ENCODE measurements at regions not wholly inside any gene's neighbourhood (a gene's known extent, or its start where the extent isn't known, plus 50 kb on each side); places are given as distances from the start of the nearest gene placed in this dataset.

- no peak overlapping the region for H3K4me2 ChIP-seq (ENCODE audit: low read length)
- no peak for TF ChIP-seq ELF1 (IDR thresholded peaks at IDR 0.05; ENCODE audit: borderline replicate concordance, low read depth)
- no peak for TF ChIP-seq REST (IDR thresholded peaks at IDR 0.05; ENCODE audit: low read depth)
- TF ChIP-seq POLR2A (IDR thresholded peaks at IDR 0.05; ENCODE audit: borderline replicate concordance, extremely low read depth, insufficient read depth, insufficient read length), result no peak
- TF ChIP-seq ZFX (IDR thresholded peaks at IDR 0.05), result no peak
- no peak for TF ChIP-seq CBX3 (IDR thresholded peaks at IDR 0.05; ENCODE audit: low read depth)
- TF ChIP-seq ATF3 (IDR thresholded peaks at IDR 0.05), result no peak
- intact Hi-C loops (cut with micrococcal nuclease), result no loop called here
- H3K79me2 ChIP-seq (ENCODE audit: insufficient read depth, low read length), result no peaks in the 10 kb centered on the region
- H4K20me1 ChIP-seq (ENCODE audit: insufficient read depth), result no peaks in the 10 kb centered on the region
- no peak overlapping the region for H2AFZ ChIP-seq (ENCODE audit: low read depth, low read length, poor library complexity, severe bottlenecking)
- no peak overlapping the region for H3K27ac ChIP-seq (ENCODE audit: low read depth, low read length)
- no peaks in the 10 kb centered on the region for H3K9me2 ChIP-seq (ENCODE audit: insufficient read depth)
- ATAC-seq, result no peak
- no peaks in the 10 kb centered on the region for H3K36me3 ChIP-seq (ENCODE audit: control insufficient read depth in 1 of 2, insufficient read depth in 2 of 2, low read length in 2 of 2)
- H3K4me1 ChIP-seq (ENCODE audit: control insufficient read depth in 1 of 2, insufficient read depth in 2 of 2, low read length in 2 of 2), result no peaks in the 10 kb centered on the region
- ChIA-PET POLR2A (no interaction called here), CTCF (no interaction called here), RAD21 (ENCODE audit: low non-redundant PET in 1 of 2, low total read pairs in 2 of 2, uncharacterized antibody in 2 of 2, unreplicated experiment in 2 of 2) (no interaction called here)
- H3K9me3 ChIP-seq (ENCODE audit: control insufficient read depth in 1 of 2, insufficient read depth in 1 of 2, low read depth in 1 of 2, low read length in 2 of 2), result no peaks in the 10 kb centered on the region
- H3K4me3 ChIP-seq (replicated peaks in 1 of 2; ENCODE audit: low read depth in 1 of 2, low read length in 2 of 2), result no peak overlapping the region
- H3K27me3 ChIP-seq (ENCODE audit: insufficient read depth, low read length), result no peaks in the 10 kb centered on the region
- DNase-seq (ENCODE audit: low read depth, low spot score), result no peak
- BruUV-seq (replicated peaks), result no TSS peak
- no peak overlapping the region for H3K9ac ChIP-seq (ENCODE audit: low read length)
These were observed 273.1 kb upstream of the LYPLAL1 start for GRCh38 chr1:218900615-218901014.

- ChIA-PET POLR2A (no interaction called here), CTCF (no interaction called here), RAD21 (ENCODE audit: low non-redundant PET in 1 of 2, low total read pairs in 2 of 2, uncharacterized antibody in 2 of 2, unreplicated experiment in 2 of 2) (no interaction called here)
- no peak for DNase-seq (ENCODE audit: low read depth, low spot score)
- Histone ChIP-seq H4K20me1 (ENCODE audit: insufficient read depth) (no peaks in the 10 kb centered on the region), H3K4me2 (ENCODE audit: low read length) (no peak overlapping the region), H3K27me3 (ENCODE audit: insufficient read depth, low read length) (no peaks in the 10 kb centered on the region), H3K4me3 (replicated peaks in 1 of 2; ENCODE audit: low read depth in 1 of 2, low read length in 2 of 2) (no peak overlapping the region), H3K79me2 (ENCODE audit: insufficient read depth, low read length) (no peaks in the 10 kb centered on the region), H2AFZ (ENCODE audit: low read depth, low read length, poor library complexity, severe bottlenecking) (no peak overlapping the region), H3K27ac (ENCODE audit: low read depth, low read length) (no peak overlapping the region), H3K9me2 (ENCODE audit: insufficient read depth) (no peaks in the 10 kb centered on the region), H3K4me1 (ENCODE audit: control insufficient read depth in 1 of 2, insufficient read depth in 2 of 2, low read length in 2 of 2) (no peaks in the 10 kb centered on the region), H3K36me3 (ENCODE audit: control insufficient read depth in 1 of 2, insufficient read depth in 2 of 2, low read length in 2 of 2) (no peaks in the 10 kb centered on the region), H3K9ac (ENCODE audit: low read length) (no peak overlapping the region), H3K9me3 (ENCODE audit: control insufficient read depth in 1 of 2, insufficient read depth in 1 of 2, low read depth in 1 of 2, low read length in 2 of 2) (no peaks in the 10 kb centered on the region)
- TF ChIP-seq EGR1 (IDR thresholded peaks at IDR 0.05; ENCODE audit: low read depth), result no peak
- intact Hi-C loops (cut with micrococcal nuclease), result no loop called here
- BruUV-seq (replicated peaks), result no TSS peak
- ATAC-seq, result no peak
These were observed 269.3 kb upstream of the LYPLAL1 start for GRCh38 chr1:218904416-218904815.
